IPS-18c (cell line): ENCODE measurements at regions not wholly inside any gene's neighbourhood (a gene's known extent, or its start where the extent isn't known, plus 50 kb on each side); places are given as distances from the start of the nearest gene placed in this dataset.
"Not testable (repeated sequence)": the region's sequence is repeated elsewhere in the genome, so short reads cannot be mapped to it uniquely, and the experiment has no call there.

ENCODE experiments used
- H3K4me3 ChIP-seq: 2 replicates; pipeline ENCODE4 v1.7.0; 2013; ENCODE audit warnings: low read depth, mild to moderate bottlenecking, low read length, moderate library complexity; ENCODE audit not compliant: insufficient read depth
- H3K9me3 ChIP-seq: one replicate; pipeline ENCODE4 v1.6.1; 2013; ENCODE audit warnings: mild to moderate bottlenecking, low read length, moderate library complexity; ENCODE audit not compliant: control insufficient read depth, insufficient read depth

GRCh38 chr4:115272594-115272993, 159.2 kb upstream of the NDST4 start:
- Histone ChIP-seq H3K4me3 (no peak overlapping the region), H3K9me3 (no peaks in the 10 kb centered on the region)

- Histone ChIP-seq H3K4me3 (no peak overlapping the region), H3K9me3 (no peaks in the 10 kb centered on the region)
Observed at GRCh38 chr4:115272185-115272584, 158.8 kb upstream of the NDST4 start.

GRCh38 chr4:115260195-115260594, 146.8 kb upstream of the NDST4 start:
- Histone ChIP-seq H3K9me3 (no peaks in the 10 kb centered on the region), H3K4me3 (no peak overlapping the region)

GRCh38 chr4:115259642-115260041, 146.2 kb upstream of the NDST4 start:
- H3K4me3 ChIP-seq: no peak overlapping the region

GRCh38 chr4:115249808-115250207, 136.4 kb upstream of the NDST4 start:
- no peak overlapping the region for H3K4me3 ChIP-seq
- no peaks in the 10 kb centered on the region for H3K9me3 ChIP-seq

More at GRCh38 chr4:115259642-115260041, 146.2 kb upstream of the NDST4 start:
- H3K9me3 ChIP-seq: no peaks in the 10 kb centered on the region

- Histone ChIP-seq H3K9me3 (no peaks in the 10 kb centered on the region), H3K4me3 (no peak overlapping the region)
Observed at GRCh38 chr4:115234405-115235093, 121.1 kb upstream of the NDST4 start.

GRCh38 chr4:115233600-115233999, 120.2 kb upstream of the NDST4 start:
- Histone ChIP-seq H3K9me3 (no peaks in the 10 kb centered on the region), H3K4me3 (no peak overlapping the region)

GRCh38 chr4:115229873-115230272, 116.5 kb upstream of the NDST4 start:
- no peak overlapping the region for H3K4me3 ChIP-seq
- H3K9me3 ChIP-seq: no peaks in the 10 kb centered on the region

GRCh38 chr4:115228851-115229250, 115.4 kb upstream of the NDST4 start:
- H3K4me3 ChIP-seq: no peak overlapping the region
- no peaks in the 10 kb centered on the region for H3K9me3 ChIP-seq

- Histone ChIP-seq H3K9me3 (no peaks in the 10 kb centered on the region), H3K4me3 (no peak overlapping the region)
Observed at GRCh38 chr4:115222061-115222460, 108.6 kb upstream of the NDST4 start.

- Histone ChIP-seq H3K4me3 (no peak overlapping the region), H3K9me3 (no peaks in the 10 kb centered on the region)
Observed at GRCh38 chr4:115219862-115220261, 106.4 kb upstream of the NDST4 start.

GRCh38 chr4:115219315-115219860, 106.0 kb upstream of the NDST4 start:
- Histone ChIP-seq H3K4me3 (no peak overlapping the region), H3K9me3 (no peaks in the 10 kb centered on the region)

GRCh38 chr4:115215935-115216334, 102.5 kb upstream of the NDST4 start:
- no peak overlapping the region for H3K4me3 ChIP-seq
- H3K9me3 ChIP-seq: no peaks in the 10 kb centered on the region

- H3K4me3 ChIP-seq: no peak overlapping the region
- H3K9me3 ChIP-seq: no peaks in the 10 kb centered on the region
Observed at GRCh38 chr4:115213716-115214115, 100.3 kb upstream of the NDST4 start.

- Histone ChIP-seq H3K4me3 (no peak overlapping the region), H3K9me3 (no peaks in the 10 kb centered on the region)
Observed at GRCh38 chr4:115201042-115201330, 87.6 kb upstream of the NDST4 start.

- not testable (repeated sequence) for H3K9me3 ChIP-seq, H3K4me3 ChIP-seq
Observed at GRCh38 chr4:115200201-115201041, 87.0 kb upstream of the NDST4 start.

- not testable (repeated sequence) for H3K4me3 ChIP-seq, H3K9me3 ChIP-seq
Observed at GRCh38 chr4:115194612-115195011, 81.2 kb upstream of the NDST4 start.

GRCh38 chr4:115190529-115190928, 77.1 kb upstream of the NDST4 start:
- Histone ChIP-seq H3K9me3 (no peaks in the 10 kb centered on the region), H3K4me3 (no peak overlapping the region)
